DMS114 treated with DMSO at 0.1 percent for 48 hours (cell line): ENCODE measurements at regions not wholly inside any gene's neighbourhood (a gene's known extent, or its start where the extent isn't known, plus 50 kb on each side); places are given as distances from the start of the nearest gene placed in this dataset.

Experiments used
- DNase-seq: peaks from one replicate; lab custom pipeline; 2025; ENCODE audit not compliant: unreplicated experiment; lab: John Stamatoyannopoulos, UW

DNA sequence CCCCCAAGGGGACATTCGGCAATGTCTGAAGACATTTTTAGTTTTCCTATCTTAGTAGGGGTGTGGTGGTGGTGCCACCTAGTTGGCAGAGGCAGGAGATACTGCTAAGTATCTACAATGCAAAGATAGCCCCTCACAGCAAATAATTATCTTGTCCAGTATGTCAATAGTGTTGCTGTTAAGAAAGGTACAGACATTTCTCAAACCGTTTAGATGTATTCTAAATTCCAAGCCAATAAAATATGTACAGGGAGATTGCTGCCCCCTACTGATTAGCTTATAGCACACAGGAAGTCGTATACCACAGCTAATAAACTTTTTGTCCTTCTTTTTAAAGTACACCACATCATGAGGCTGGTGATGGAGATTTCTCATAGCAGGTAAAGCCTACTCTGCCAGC is 260.5 kb downstream of the TMA16 start:
- no peak for DNase-seq

DNA sequence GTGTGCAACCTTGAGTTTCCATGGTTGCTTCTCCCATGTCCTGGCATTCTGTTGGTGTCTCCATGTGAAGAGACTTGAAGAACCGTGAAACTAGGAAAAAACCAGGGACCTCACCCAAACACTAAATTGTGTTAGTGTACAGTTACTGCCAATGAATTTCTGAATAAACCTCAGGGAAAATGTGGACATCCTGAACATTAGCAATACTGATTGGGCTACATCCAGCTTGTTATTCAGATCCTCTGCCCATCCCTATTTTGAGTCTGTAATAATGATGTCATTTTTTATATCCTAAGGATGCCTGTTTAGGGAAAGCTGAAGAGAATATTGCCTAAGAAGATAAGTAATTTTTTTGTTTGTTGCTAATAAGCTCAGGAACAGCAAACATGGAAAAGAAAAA is 262.7 kb downstream of the TMA16 start:
- DNase-seq: no peak

DNA sequence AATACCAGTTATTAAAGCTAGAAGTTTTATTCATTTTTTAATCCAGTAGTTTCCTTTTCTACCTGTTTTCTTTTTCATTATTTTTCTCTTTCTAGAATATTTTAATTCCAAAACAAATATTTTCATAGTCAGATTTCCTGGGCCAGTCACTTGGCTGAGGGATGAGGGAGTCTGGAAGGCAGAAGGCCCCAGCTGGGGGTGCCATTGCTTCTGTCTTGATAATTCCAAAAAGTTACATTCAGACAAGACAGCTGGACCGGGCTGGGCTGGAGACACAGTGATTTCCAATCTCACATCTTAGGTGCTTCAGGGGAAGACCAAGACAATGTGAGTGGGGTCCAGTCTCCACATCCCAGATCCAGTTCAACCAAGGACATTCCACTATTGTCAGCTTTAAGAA is 263.5 kb downstream of the TMA16 start:
- no peak for DNase-seq

DNA sequence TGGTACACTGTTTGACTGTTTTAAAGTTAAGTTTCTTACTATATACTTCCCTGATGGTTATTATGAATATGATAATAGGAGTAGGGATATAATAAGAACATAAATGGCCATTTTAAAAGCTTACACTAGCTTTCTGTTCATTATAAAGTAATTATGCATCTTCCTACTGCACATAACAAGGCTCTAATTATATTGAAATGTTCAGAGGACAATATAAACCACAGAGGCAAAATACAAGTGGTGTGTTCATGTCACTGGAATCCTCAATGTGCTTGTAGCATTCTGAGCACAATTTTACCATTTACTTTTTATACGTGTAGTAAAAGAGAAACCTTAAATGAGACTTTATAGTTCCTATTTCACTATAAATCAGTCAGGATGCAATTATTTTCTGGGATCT is 268.3 kb downstream of the TMA16 start:
- no peak for DNase-seq

DNA sequence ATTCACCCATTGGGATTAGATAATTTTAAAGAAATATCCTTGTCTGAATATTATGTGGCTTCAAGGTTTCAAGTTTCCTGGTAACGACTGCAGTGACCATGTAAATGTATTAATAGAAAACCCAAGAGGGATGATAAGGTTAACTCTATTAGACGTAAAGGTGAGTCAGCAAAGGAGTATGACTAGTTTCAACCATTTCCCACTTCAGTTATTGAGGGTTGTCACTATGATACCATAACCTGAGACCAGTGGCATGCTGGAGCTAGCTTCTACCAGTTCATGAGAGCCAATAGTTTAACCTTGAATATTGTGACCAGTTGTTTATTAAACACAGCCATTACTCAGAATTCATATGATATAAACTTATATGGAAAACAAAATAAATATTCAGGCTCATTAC is 270.1 kb downstream of the TMA16 start:
- no peak for DNase-seq

DNA sequence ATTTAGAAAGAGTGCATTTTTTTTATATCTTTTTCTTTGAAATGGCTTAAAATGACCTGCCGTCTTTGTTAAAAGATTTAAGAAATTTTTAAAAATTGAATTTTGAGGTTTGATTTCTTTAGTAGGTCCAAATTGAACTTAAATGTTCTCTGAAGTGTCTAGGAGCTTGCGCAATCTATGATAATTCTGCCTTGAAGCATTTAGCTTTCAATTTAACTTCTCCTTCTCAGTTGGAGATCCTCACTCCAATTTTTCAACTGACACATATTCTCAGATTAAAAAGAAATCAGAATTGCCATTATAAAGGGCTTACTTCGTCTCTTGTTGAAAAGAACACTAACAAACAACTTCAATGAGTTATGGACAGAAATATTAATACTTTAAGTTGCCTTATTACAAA is 273.5 kb downstream of the TMA16 start:
- DNase-seq: no peak

DNA sequence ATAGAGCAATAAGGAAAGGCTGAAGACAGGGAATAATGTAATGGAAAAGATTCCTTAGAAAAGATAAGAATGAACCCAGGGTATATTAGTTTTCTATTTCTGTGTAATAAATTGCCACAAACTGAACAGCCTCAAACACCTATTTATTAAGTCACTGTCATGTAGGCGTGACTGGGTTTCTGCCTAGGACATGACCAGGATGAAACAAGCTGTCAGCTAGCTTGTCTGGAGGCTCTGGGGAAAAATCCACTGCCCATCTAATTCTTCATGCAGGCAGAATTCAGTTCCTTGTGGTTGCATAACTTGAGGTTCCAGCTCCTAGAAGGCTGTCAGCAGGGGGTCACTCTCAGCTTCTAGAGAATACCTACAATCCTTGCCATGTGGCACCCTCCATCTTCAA is 277.7 kb downstream of the TMA16 start:
- DNase-seq: no peak

DNA sequence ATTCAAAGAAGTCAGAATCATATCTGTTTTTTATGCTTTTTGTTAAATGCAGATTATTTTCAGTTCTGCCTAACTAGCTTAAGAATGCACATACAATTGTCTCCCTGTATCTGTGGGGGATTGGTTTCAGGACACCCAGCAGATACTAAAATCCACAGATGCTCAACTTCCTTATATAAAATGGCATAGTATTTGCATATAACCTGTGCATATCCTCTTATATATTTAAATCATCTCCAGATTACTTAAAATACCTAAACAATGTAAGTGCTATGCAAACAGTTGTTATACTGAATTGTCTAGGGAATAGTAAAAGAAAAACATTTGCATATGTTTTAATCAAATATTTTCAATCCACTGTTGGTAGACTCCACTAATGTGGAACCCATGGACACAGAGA is 279.4 kb downstream of the TMA16 start:
- no peak for DNase-seq

DNA sequence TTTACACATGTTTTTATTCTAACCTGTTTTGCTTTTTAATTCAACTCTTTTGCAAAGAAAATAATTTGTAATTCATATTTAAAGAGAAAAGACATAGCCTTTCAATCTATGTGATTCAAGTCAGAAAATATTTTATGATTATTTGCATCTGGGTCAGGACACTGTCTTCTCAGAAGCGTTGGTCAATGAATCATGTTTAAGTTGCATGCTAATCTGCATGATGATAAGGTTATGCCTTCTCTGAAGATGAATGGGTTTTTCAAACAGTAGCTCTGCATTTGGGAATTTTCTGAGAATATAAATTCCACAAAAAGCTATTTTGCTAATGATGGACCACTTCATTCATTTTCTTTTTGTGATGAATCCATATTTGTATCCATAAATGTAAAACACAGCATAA is 282.5 kb downstream of the TMA16 start:
- DNase-seq: no peak

DNA sequence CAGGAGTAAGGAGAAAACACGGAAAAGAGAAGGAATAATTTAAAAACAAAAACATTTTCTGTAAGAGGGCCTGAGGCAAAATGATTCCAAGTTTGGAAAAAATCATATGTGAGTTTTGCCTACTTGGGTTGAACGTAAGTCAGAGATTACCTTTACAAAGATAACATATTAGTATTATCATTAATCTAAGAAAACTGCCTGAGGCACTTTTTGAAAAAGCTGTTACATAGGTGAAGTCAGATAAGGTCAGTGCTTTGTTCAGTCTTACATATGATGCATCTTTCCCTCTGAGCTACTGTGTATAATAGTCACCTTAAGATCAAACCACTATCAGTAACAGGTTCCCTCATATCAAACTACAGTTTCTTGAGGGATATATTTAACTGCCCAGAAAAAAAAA is 287.2 kb downstream of the TMA16 start:
- DNase-seq: no peak

DNA sequence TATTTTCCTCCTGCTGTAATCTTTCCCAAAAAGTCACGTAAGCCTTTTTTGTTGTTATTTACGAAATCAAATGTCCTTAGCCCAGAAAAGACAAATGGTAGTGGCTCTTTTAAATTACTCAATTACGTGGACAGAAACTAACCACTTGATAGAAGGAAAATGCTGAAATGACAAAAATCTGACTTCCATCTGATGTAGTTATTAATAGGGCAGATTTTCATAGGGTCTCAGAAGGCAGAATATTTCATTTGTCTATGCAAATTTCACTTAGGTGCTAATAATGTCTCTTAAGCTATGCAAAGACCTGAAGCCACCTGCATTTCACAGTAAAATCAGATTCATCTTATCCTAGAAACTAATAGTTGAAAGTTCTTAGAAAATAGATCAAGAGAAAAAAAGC is 295.7 kb downstream of the TMA16 start:
- no peak for DNase-seq

DNA sequence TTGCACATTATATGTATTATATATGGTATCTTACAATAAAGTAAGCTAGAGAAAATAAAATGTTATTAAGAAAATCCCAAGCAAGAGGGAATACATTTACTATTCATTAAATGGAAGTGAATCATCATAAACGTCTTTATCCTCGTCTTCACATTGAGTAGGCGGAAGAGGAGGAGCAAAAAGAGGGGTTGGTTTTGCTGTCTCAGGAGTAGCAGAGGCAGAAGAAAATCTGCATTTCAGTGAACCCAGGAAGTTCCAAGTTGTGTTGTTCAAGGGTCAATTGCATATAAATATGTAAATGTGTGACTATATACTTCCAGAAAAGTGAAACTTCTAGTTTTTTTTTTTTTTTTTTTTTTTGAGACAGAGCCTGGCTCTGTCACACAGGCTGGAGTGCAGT is 301.4 kb downstream of the TMA16 start:
- no peak for DNase-seq

DNA sequence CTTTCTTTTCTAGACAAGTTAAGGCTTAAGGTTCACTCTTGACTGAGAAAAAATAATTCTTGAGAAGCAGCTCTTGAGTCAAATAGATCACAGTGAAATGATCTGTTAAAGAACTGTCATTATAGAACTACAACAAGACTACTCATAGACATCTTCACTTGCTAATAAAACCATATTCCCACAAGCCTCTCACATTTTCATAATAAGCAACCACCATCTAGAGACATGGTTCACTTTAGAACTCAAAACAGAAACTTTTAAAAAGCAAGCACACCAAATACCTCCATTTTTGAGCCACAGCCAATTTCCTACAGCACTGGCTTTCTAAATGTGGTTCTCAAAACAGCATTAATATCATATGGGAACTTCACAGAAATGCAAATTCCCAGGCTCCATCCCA is 309.5 kb downstream of the TMA16 start:
- DNase-seq: no peak

DNA sequence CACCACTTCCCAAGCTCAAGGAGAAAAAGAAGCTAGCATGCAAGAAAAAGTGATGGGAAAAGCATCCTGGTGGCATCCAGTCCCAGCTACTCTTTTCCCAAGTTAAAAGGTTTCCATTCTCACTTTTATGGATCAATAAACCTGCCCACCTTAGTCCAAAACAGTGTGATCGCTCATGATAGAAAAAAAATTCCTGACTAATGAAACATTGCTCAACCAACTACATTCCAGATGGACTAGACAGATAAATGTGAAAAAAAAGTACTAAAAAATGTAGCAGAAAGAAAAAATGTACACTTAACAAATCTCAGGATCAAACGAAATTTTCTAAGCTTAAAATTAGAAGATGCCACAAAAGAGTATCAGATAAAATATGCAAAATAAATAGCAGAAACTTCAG is 312.2 kb downstream of the TMA16 start:
- DNase-seq: no peak

DNA sequence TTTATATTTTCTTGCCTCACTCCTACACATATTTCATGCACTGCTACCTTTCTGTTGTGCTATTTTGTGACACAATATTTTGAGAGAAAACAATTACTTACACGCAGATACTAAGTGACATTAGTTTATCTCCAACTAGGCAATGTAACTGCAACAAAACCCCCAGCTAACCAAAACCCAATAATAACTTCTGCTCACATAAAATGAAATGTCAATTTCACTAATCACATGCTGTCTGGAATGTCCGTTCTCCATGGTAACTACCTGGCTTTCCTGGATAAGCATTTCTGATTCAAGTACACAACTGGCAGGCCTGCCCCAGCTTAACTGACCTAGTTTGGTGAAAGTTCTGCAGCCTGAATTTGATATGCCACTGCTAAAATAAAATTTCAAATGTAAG is 313.5 kb downstream of the TMA16 start:
- DNase-seq: no peak

DNA sequence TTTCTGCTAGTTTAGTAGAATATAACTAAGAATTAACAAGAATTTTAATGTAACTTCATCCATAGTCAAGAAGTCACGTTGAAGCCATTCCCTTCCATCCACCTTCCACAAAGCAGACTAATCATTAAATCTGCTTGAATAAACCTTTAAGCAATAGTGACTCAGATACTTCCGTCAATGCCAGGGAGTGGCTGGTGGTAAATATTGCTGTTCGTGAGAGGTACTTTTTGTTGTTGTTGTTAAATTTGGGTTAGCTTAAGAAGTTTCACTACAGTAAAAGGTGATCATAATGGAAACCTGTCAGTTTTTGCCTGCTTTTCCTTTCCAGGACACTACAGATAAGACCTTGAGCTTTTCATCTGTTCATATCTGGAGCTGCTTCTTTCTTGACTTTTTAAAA is 316.3 kb downstream of the TMA16 start:
- no peak for DNase-seq

DNA sequence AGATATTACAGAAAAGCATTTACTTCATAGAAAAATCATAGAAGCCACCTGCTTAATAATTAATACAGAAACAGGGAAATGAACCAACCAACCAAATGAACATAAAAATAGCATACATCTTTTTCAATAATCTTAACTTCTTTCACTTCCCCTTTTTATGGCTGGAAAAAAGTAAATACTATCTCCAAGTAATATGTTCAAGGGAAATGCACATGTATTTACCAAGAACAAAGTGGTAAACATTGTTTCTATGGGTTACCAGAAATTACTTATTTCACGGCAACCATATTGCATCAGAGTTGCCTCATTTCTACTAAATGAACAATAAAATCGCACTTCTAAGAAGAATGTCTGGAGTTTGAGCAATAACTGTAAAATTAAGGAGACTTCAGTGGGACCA is 321.3 kb downstream of the TMA16 start:
- no peak for DNase-seq

DNA sequence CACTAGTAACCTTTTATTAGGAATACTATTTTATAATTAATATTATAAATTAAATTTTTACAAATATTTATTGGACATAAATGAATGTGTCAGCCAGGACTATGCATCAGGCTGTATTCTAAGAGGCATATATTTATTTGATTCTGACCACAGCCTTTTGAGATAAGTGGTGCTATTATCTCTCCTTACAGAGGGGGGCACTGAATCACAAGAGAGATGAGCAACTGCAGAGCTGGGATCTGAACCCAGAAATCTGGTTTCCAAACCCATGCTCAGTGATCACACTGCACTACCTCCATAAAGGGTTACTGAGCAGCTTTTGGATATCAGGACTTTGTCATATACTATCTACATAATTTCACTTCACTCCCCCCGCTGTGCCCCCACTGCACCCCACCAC is 322.0 kb downstream of the TMA16 start:
- DNase-seq: no peak

DNA sequence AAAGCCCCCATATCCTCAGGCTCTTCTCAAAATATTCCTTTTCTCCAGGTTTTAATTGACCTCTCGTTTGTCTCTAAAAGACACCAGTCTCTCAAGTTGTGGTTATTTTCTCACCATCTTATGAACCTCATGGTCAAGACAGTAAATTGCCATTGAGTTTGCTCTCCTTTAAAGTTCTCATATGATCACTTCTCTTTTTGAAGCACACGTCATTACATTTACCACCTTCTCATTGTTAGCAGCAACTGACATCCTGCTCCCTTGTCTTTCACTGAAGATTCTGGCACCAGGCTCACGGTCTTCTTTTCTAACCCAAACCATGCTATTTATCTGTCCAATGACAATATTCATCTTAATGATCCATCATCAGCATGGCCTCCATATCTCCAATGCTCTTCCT is 324.2 kb downstream of the TMA16 start:
- no peak for DNase-seq

DNA sequence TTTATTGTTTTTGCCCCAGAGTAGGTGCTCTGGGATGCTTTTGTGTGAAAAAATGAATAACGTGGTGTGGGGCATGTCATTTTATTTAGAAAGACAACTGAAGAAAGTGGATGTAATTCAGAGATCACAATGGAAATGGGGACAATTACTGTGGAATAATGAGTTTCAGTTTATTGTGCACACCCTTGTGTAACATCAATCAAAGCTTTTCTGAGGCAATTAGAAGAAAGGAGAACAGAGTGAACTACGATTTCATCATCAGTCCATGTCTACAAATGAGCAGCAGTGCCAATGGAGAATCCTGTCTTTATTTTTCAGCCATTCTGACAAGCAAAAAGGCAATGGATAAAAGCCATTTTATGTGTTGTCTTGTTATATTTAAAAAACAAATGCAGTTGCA is 339.2 kb downstream of the TMA16 start:
- no peak for DNase-seq

DNA sequence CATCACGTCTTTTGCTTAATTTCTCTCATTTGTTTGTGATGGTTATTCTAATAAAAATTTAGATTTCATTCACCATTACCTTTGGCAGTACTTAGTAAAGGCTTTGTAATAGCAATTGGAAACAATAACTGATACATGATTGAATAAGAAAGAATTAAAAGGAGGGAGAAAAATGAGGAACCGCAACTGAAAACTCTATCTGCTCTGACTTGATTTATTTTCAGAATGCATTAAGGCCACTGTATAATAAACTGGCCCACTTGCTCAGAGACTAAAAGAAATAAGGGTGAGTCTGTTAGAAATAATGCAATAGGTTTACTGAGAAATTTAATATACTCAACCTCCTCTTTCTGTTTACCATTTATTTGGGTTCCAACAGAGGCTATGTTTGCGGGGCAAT is 351.5 kb downstream of the TMA16 start:
- DNase-seq: no peak

DNA sequence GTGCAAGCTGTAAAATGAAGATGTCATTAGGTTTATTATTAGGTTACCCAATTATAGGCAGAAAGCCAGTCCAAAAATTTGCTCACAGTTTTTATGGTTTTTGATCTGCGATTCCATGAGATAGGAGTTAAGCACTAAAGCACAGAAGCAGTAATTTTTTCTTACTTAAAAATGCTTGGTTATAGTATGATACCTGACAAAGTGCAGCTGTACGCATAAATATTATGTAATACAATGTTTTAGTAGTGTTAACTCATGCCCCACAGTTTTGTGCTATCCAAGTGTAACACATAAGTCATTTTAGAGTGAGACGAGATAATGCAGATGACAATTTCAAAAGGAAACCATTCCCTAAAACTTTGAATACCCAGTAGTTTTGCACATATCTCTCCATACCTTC is 357.8 kb downstream of the TMA16 start:
- DNase-seq: no peak

DNA sequence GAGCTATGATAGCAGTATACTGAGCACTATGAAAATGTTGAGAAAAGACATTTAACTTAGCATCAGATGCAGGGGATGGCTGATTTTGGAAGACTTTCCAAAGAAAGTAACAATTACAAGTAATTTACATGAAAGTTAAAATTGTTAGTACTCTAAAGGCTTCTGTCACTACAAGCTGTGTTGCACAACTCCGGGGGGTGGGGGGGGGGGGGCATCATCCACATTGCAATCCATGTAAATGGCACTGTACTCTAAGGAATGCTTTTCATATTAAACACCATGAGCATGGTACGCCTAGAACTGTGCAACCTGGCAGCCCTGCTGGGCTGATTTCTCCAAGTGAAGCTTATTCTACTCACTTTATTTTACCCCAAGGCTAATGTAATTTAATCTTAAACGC is 363.4 kb downstream of the TMA16 start:
- no peak for DNase-seq

DNA sequence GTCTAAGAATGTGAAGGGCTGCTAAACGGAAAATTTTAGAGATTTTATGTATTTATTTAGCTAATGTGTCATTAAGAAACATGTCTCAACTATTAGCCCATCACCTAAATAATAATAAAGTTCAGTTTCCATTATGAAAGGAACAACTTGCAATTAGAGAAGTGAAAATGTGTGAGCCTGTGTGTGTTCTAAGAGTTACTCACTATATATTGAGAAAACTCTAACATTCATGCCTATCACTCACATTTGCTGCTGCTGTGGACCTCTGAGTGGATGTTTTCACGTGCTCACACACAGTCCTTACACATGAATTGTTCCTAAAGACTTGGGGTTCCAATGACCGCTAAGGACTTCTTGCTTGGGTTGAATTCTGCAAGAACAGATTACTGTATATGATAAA is 364.0 kb downstream of the TMA16 start:
- DNase-seq: no peak
